ENCODE measurements at regions not wholly inside any gene's neighbourhood (a gene's known extent, or its start where the extent isn't known, plus 50 kb on each side); places are given as distances from the start of the nearest gene placed in this dataset.

- TF ChIP-seq ZNF462 (CRISPR knock-in tag; IDR thresholded peaks at IDR 0.05), result peak; percentile 84
- TF ChIP-seq, protein P1, sequence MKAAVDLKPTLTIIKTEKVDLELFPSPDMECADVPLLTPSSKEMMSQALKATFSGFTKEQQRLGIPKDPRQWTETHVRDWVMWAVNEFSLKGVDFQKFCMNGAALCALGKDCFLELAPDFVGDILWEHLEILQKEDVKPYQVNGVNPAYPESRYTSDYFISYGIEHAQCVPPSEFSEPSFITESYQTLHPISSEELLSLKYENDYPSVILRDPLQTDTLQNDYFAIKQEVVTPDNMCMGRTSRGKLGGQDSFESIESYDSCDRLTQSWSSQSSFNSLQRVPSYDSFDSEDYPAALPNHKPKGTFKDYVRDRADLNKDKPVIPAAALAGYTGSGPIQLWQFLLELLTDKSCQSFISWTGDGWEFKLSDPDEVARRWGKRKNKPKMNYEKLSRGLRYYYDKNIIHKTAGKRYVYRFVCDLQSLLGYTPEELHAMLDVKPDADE (IDR thresholded peaks at IDR 0.05), result no peak
Observed at GRCh38 chr21:23725576-23725975, 1881.7 kb downstream of the MRPL39 start (continued).

DNA sequence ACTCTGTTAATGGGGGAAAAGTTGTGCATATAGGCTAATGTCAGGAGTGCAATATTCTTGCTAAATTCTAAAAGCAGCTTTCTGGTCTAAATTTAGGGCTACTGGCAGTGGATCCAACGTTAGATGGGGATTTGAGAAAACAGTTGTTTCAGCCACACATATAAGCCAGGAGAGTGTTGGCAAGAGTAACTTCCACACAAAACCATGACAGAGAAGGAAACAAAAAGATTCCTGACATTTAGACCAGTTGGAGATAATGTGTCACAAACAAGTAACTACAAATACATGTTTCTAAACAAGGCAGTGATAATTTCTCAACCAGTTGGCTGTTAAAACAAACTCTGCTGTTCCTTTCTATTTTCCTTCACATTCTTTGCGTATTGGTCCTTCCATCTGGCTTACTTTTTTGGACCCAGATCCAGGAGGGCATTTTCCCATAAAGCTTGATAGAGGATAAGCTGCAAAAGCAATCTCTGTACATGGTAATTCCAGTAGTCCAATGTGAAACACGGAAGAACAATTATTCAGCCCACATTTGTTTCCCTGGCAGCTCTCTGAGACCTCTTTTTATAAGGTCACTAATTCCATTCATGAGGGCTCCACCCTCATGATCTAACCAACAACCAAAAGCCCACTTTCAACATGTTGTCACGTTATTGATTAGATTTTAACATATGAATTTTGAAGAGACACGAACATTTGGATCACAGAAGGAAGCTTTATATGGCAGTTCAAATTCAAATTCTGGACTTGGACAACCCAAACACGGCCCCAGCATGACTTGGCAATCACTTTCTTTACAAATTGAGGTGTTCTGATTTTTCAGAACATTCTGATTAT lies 1888.6 kb downstream of the MRPL39 start:
- Histone ChIP-seq H4K20me1 (replicated peaks; ENCODE audit: insufficient read depth) (no peaks in the 10 kb centered on the region), H3K79me2 (replicated peaks; ENCODE audit: insufficient read depth) (no peaks in the 10 kb centered on the region), H3F3A (replicated peaks; ENCODE audit: low read depth) (no peaks in the 10 kb centered on the region), H3K4me2 (no peak overlapping the region), H3K27ac (ENCODE audit: low read depth) (no peak overlapping the region), H3K4me1 (ENCODE audit: insufficient read depth) (no peaks in the 10 kb centered on the region), H3K9me2 (ENCODE audit: insufficient read depth) (no peaks in the 10 kb centered on the region; the same call in 1 of the 2 replicates), H3K4me3 (no peak overlapping the region), H3K36me3 (ENCODE audit: insufficient read depth) (no peaks in the 10 kb centered on the region), H2AFZ (no peak overlapping the region), H3K27me3 (ENCODE audit: insufficient read depth) (no peaks in the 10 kb centered on the region)
- Mint-ChIP-seq H3K4me1 (no peaks in the 10 kb centered on the region), H3K27ac (no peak overlapping the region), H3K9me3 (peaks cover 61% of the 10 kb centered on the region), H3K36me3 (ENCODE audit: low read depth) (peaks cover 6% of the 10 kb centered on the region; the same call in 1 of the 3 replicates), H3K4me3 (no peak overlapping the region), H3K27me3 (ENCODE audit: insufficient read depth, low read depth, poor library complexity) (peaks cover 2% of the 10 kb centered on the region)
- TF ChIP-seq ZNF114 (CRISPR knock-in tag; IDR thresholded peaks at IDR 0.05), result no peak
- ATAC-seq (no peak), DNase-seq (ENCODE audit: low spot score) (no peak)

Data from GM23338 (cell line).